DMS114 treated with DMSO at 0.1 percent for 48 hours (cell line): ENCODE measurements at regions not wholly inside any gene's neighbourhood (a gene's known extent, or its start where the extent isn't known, plus 50 kb on each side); places are given as distances from the start of the nearest gene placed in this dataset.

Source experiments
- DNase-seq: peaks from one replicate; lab custom pipeline; 2025; ENCODE audit not compliant: unreplicated experiment; lab: John Stamatoyannopoulos, UW

GRCh38 chr4:54542540-54543041 lies 115.2 kb upstream of the KIT start:
- DNase-seq = no peak

DNA sequence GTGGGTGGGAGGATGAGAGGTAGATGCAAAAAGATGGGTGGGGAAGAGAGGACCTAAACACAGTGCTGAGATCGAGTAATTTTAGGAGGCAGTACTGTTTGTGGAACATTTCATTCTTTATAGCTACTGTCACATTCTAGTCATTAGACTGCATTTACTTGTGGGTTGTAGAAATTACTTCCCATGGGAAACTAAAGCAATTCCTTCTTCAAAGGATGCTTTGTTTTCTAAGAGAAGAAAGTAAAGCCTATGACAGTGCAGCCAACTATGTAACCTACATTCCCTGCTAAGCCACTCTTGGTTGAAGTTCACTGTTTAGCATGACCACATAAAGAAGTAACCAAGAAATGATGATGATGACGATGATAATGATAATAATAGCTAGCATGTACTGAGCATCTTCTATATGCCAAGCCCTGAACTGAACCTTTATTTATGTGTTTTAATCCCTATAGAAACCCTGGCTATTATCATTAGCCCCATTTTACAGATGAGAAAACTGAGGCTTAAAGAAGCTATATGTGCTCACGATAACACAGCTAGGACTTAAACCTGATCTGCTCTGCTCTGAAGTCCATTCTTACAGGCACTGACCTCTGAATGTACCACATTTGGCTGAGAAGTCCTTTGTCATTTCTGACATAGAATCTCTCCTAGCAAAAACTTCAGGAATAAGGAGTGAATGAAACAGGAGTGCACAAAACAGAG lies 114.5 kb upstream of the KIT start:
- no peak for DNase-seq

- DNase-seq = no peak
Measured at GRCh38 chr4:54545663-54546424, 111.9 kb upstream of the KIT start.

- DNase-seq = no peak
Measured at GRCh38 chr4:54547299-54548097, 110.3 kb upstream of the KIT start.

- DNase-seq = no peak
Measured at GRCh38 chr4:54548098-54548620, 109.6 kb upstream of the KIT start.

DNA sequence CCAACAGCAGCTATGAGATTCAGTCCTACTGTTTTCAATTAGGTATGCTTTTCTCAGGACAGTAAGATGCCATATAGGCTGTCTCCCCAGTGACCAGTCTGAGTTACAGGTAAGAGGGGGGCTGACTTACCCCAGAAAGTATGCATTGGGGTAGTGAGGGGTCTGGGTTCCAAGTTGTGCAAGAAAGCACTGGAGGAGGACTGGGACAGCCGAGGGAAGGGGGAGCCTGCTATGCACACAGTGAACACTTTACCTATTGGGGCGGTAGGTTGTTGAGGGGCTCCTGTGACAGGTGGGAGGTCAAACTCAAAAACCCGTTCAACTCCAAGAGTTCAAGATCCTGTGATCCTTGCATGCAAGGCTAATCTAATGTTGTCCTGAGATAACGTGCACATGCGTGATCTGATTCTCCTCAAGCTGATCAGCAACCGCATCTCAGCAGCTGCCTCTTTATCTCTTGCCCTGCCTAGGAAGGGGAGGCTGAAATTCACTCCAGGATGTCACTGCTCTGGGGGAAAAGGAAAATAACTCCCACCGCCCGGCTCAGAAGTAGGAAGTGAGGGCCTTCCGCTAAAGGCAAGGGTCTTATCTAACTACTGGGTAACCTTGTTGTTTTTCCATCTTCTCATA lies 108.8 kb upstream of the KIT start:
- no peak for DNase-seq

- no peak for DNase-seq
Measured at GRCh38 chr4:54550395-54551171, 107.2 kb upstream of the KIT start.

DNA sequence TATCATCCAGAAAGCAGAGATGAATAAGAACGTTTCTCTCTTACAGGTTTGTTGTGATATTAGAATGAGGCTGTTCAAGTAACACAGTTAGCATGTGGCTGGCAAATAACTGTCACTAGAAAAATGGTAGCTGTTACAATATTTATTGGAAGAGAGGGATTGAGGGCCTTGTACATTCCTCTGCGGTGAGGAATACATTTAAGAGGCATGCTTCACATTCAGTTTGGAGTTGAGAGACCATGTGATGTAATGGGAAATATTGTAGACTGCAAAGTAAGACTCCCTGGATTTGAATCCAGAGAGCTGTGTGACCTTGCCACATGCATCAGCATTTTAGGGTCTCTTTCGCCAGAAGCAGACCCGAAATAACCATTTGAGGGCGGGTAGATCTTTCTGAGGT lies 104.8 kb upstream of the KIT start:
- no peak for DNase-seq

DNA sequence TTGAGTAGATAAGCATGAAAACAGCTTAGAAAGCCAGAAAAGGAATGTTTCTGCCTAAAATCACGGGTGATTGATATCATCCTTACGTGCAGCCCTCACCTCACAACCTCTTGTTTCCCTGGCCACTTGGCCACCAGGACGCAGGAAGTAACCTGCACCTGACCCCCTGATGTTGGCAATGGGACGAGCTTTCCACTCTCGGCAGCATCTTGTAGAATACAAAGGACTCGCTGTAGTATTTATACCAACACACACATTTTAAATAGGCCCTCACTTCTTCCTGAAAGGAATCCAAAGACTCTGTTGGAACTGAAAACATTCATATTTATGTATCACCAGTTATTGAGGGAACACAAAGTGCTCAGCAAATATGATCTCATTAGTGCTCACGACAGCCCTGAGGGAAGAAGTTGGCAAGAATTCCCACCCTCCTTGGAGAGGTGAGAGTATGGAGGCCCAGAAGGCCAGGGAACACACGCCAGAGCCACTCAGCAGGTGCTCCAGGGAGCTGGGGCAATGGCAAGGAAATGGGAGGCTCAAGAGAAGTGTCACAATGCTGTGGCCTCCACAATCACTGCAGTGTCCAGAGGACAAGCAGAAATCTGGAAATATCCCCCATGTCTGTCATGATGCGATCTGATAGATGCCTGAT lies 103.3 kb upstream of the KIT start:
- no peak for DNase-seq

- no peak for DNase-seq
Measured at GRCh38 chr4:54556051-54556450, 101.7 kb upstream of the KIT start.

DNA sequence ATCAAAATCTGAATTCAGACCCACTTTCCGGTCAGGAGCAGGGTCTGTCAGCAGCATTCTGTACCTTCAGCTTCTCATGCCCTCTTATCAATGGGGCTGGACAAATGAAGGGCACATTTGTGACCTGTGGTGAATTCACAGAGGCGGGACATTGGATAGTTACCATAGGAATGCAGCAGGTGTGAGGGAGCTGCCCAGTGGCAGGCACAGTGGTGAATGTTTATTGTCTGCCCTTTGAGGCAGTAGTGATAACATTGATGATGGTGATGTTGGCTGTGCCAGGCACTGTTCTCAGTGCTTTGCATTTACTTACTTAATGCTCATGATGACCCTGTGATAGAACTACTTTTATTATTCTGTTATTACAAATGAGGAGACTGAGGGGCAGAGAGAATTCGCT lies 101.2 kb upstream of the KIT start:
- no peak for DNase-seq

- DNase-seq = no peak
Measured at GRCh38 chr4:54558889-54559677, 98.7 kb upstream of the KIT start.

GRCh38 chr4:54560513-54560912 lies 97.2 kb upstream of the KIT start:
- no peak for DNase-seq

DNA sequence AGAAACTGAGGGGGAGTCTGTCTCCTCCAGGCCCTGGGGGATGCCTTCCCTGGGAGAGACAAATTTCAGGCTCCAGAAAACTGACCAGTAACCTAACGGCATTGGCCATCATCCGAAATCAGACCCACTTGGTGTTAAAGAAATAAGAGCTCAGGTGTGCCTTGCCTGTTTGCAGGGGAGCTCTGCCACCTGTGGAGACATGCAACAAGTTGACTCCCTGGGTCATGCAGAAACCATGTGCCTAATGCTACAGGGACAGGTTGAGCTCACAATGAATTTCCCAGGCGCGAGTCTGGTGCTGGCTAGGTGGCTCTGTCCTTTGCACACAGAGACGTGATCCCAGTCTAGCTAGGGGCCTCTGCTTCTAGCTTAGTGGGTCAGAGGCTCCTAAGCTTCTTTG lies 95.8 kb upstream of the KIT start:
- no peak for DNase-seq

- no peak for DNase-seq
Measured at GRCh38 chr4:54566608-54567007, 91.1 kb upstream of the KIT start.

GRCh38 chr4:54567327-54567726 lies 90.4 kb upstream of the KIT start:
- DNase-seq = no peak

GRCh38 chr4:54568184-54568583 lies 89.6 kb upstream of the KIT start:
- DNase-seq = no peak

- DNase-seq = no peak
Measured at GRCh38 chr4:54570822-54571221, 86.9 kb upstream of the KIT start.
